HUES6 (cell line): ENCODE measurements at regions not wholly inside any gene's neighbourhood (a gene's known extent, or its start where the extent isn't known, plus 50 kb on each side); places are given as distances from the start of the nearest gene placed in this dataset.
"Not testable (repeated sequence)": the region's sequence is repeated elsewhere in the genome, so short reads cannot be mapped to it uniquely, and the experiment has no call there.

ENCODE experiments used
- H3K27ac ChIP-seq: 2 replicates; pipeline ENCODE4 v1.7.0; 2013; ENCODE audit warnings: low read depth, mild to moderate bottlenecking, low read length, inconsistent platforms
- H3K27me3 ChIP-seq: 2 replicates; pipeline ENCODE4 v1.6.1; 2013; ENCODE audit warnings: low read length; ENCODE audit not compliant: control insufficient read depth, insufficient read depth
- H3K36me3 ChIP-seq: 2 replicates; pipeline ENCODE4 v1.6.1; 2013; ENCODE audit warnings: low read length; ENCODE audit not compliant: control insufficient read depth, insufficient read depth
- H3K4me1 ChIP-seq: 2 replicates; pipeline ENCODE4 v1.6.1; 2013; ENCODE audit warnings: low read length; ENCODE audit not compliant: control insufficient read depth, insufficient read depth
- H3K4me3 ChIP-seq: 2 replicates; pipeline ENCODE4 v1.5.1; 2013; ENCODE audit warnings: low read depth, low read length
- H3K9ac ChIP-seq: one replicate; pipeline ENCODE4 v1.6.1; 2013; ENCODE audit warnings: mild to moderate bottlenecking, low read length
- H3K9me3 ChIP-seq: 2 replicates; pipeline ENCODE4 v1.6.1; 2013; ENCODE audit warnings: low read depth, low read length; ENCODE audit not compliant: control insufficient read depth, insufficient read depth

DNA sequence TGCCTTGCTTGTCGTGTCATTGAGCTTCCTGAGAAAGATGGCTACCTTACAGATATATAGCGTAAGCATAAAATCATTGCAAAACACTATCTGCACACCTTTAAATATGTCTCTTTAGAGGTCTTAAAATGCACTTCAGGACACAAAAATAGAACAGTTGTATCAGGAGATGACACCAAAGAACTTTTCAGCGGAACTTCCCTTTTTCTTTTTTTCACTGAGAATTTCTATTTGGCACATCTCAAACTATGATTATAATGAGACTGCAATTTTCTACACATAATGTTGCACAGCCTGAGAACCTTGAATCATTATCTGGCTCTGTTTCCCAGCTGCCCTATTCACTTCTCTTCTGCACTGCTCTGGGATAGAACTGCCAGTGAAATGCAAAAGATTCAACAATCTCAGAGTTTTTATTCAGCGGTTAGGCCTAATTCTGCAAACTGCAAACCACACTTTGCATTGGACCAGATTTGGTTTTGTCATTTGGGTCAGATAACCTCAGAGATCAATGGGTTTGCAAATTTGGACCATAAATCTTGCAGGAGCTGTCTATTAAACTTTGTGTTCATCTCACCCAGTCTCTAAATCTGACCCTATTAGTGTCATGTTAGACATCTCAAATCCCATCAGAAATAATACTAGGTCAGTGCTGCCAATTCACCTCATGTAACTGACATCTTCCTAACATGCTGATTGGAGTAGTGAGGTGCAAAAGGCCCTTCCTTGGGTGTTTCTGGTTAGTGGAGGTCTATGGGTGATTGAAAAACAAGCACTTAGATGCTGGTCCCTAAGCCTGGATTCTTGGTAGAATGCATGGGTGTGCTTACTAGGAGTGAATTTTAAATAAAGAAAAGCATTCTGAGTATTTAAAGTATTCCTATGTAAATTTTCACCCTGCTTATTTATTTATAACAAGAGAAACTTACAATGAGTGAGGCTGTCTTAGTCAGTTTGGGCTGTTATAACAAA lies 382.7 kb downstream of the UTRN start:
- Histone ChIP-seq H3K4me1 (peaks cover 5% of the 10 kb centered on the region; the same call in 1 of the 2 replicates), H3K4me3 (no peak overlapping the region), H3K36me3 (no peaks in the 10 kb centered on the region), H3K9ac (no peak overlapping the region), H3K27ac (no peak overlapping the region), H3K27me3 (no peaks in the 10 kb centered on the region), H3K9me3 (peaks cover 8% of the 10 kb centered on the region; the same call in 1 of the 2 replicates)

GRCh38 chr6:144670259-144670658 lies 385.1 kb downstream of the UTRN start:
- peaks cover 12% of the 10 kb centered on the region for H3K9me3 ChIP-seq
- not testable (repeated sequence) for H3K4me3 ChIP-seq, H3K27ac ChIP-seq, H3K36me3 ChIP-seq, H3K9ac ChIP-seq, H3K27me3 ChIP-seq, H3K4me1 ChIP-seq

- Histone ChIP-seq H3K4me1 (no peaks in the 10 kb centered on the region), H3K4me3 (no peak overlapping the region), H3K9me3 (peaks cover 11% of the 10 kb centered on the region), H3K27me3 (no peaks in the 10 kb centered on the region), H3K36me3 (no peaks in the 10 kb centered on the region), H3K27ac (no peak overlapping the region), H3K9ac (no peak overlapping the region)
These were observed 388.7 kb downstream of the UTRN start for GRCh38 chr6:144673807-144674206.

GRCh38 chr6:144675231-144675861 lies 390.2 kb downstream of the UTRN start:
- H3K9ac ChIP-seq: no peak overlapping the region
- H3K9me3 ChIP-seq: peaks cover 8% of the 10 kb centered on the region
- no peaks in the 10 kb centered on the region for H3K36me3 ChIP-seq
- no peaks in the 10 kb centered on the region for H3K4me1 ChIP-seq
- no peak overlapping the region for H3K27ac ChIP-seq
- H3K27me3 ChIP-seq: no peaks in the 10 kb centered on the region
- no peak overlapping the region for H3K4me3 ChIP-seq

DNA sequence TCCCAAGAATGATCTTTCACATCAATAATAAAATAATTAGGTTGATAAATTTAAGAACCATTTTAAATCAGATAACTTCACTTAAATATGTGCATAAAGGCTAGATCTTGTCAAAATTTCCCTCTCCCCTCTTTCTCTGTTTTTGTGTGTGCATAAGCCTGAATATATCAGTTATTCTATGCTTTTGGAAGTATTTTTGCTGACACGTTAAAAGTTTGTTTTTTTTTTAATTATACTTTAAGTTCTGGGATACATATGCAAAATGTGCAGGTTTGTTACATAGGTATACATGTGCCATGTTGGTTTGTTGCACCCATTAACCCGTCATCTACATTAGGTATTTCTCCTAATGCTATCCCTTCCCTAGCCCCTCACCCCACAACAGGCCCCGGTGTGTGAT lies 391.2 kb downstream of the UTRN start:
- H3K4me3 ChIP-seq, H3K9ac ChIP-seq, H3K4me1 ChIP-seq, H3K27ac ChIP-seq, H3K36me3 ChIP-seq, H3K27me3 ChIP-seq, H3K9me3 ChIP-seq: not testable (repeated sequence)

DNA sequence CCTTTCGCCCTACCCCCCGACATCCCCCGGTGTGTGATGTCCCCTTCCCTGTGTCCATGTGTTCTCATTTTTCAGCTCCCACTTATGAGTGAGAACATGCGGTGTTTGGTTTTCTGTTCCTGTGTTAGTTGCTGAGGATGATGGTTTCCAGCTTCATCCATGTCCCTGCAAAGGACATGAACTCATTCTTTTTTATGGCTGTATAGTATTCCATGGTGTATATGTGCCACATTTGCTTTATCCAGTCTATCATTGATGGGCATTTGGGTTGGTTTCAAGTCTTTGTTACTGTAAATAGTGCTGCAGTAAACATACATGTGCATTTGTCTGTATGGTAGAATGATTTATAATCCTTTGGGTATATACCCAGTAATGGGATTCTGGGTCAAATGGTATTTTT lies 392.1 kb downstream of the UTRN start:
- not testable (repeated sequence) for H3K27ac ChIP-seq, H3K27me3 ChIP-seq, H3K4me1 ChIP-seq, H3K9me3 ChIP-seq, H3K36me3 ChIP-seq, H3K4me3 ChIP-seq, H3K9ac ChIP-seq

DNA sequence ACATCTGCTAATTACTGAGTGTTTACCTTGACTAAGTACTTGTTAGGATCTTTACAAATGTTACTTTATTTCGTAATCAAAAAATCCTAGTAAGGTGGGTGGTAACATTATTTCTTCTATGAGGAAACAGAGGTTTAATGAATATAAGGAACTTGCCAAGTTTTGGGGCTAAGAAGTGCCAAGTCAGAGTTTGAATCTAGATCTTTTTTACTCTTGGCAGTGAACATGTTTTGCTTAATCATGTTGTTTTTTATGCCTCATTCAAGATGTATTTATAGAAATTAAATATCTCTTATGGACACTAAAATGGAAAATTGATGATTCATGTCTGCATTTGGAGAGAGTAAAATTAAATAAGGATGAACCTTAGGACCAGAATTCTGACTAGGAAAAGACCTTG lies 393.7 kb downstream of the UTRN start:
- no peaks in the 10 kb centered on the region for H3K36me3 ChIP-seq
- H3K9me3 ChIP-seq: peaks cover 2% of the 10 kb centered on the region; the same call in 1 of the 2 replicates
- no peak overlapping the region for H3K4me3 ChIP-seq
- no peaks in the 10 kb centered on the region for H3K27me3 ChIP-seq
- H3K27ac ChIP-seq: no peak overlapping the region
- no peaks in the 10 kb centered on the region for H3K4me1 ChIP-seq
- no peak overlapping the region for H3K9ac ChIP-seq

- no peaks in the 10 kb centered on the region for H3K27me3 ChIP-seq
- H3K27ac ChIP-seq: no peak overlapping the region
- H3K4me3 ChIP-seq: no peak overlapping the region
- no peaks in the 10 kb centered on the region for H3K36me3 ChIP-seq
- no peak overlapping the region for H3K9ac ChIP-seq
- no peaks in the 10 kb centered on the region for H3K9me3 ChIP-seq
- H3K4me1 ChIP-seq: no peaks in the 10 kb centered on the region
These were observed 396.2 kb downstream of the UTRN start for GRCh38 chr6:144681334-144681733.

DNA sequence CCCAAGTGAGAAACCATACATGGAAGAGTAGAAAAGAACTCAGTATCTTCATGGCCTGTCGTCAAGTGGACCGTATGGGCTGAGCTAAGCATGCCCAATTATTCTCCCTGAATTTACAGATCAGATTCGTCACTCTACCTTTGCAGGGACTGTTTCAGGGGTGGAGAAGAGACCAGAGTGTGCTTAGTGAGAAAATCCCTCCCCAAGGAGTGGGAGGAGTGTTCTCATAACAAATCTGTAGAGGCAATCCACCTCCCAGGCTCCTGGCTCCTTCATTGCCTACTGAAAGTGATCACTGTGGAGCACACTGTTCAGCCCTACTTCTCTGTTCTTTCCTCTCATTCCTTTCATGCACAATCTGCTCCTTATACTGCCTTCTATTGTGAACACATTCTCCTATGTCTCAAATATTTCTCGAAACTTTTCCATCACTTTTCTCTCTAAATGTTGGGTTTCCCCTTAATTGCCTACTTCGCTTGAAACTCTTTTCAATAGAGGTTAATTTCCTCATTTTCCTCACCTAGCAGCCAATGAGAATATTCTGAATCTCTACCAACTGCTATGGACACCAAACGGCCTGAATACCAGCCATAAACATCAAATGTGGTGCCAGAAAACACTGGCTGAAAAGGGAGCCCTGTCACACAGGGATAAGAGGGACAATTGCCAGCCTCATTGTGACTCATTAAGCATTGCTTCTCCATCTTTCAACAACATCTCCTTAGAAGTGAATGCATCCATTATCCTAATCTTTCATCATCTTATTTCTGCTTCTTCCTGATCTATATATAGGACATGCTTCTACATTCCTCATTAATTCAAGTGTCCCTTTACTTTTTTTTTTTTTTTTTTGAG lies 398.3 kb downstream of the UTRN start:
- Histone ChIP-seq H3K4me3 (no peak overlapping the region), H3K9me3 (no peaks in the 10 kb centered on the region), H3K27me3 (no peaks in the 10 kb centered on the region), H3K4me1 (no peaks in the 10 kb centered on the region), H3K27ac (no peak overlapping the region), H3K9ac (no peak overlapping the region), H3K36me3 (no peaks in the 10 kb centered on the region)

GRCh38 chr6:144688713-144689112 lies 403.6 kb downstream of the UTRN start:
- Histone ChIP-seq H3K4me3 (no peak overlapping the region), H3K36me3 (no peaks in the 10 kb centered on the region), H3K27ac (no peak overlapping the region), H3K9me3 (peaks cover 7% of the 10 kb centered on the region), H3K4me1 (peaks cover 9% of the 10 kb centered on the region; the same call in 1 of the 2 replicates), H3K9ac (no peak overlapping the region), H3K27me3 (no peaks in the 10 kb centered on the region)
